ENCODE measurements at regions not wholly inside any gene's neighbourhood (a gene's known extent, or its start where the extent isn't known, plus 50 kb on each side); places are given as distances from the start of the nearest gene placed in this dataset.

DNA sequence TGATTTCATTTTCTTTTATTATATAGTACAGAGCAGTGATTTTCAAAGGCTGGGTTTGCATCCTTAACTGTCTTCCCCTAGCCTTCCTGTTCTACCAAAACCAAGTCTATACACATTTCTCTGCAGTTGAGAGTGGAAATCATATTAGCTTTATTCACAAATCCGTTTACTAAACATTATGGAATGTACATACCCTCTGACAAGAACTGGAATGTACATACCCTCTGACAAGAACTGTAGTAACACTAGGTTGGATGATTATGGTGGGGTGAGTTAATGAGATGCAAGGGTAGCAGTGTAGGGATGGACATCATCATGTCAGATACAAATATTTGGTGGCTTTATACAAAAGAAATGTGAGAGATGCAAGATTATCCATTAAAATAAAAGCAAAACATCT is 154.8 kb downstream of the CYB561 start:
- TF ChIP-seq CTCF (conservative IDR thresholded peaks at IDR 0.05; ENCODE audit: low read length) = no peak
- TF ChIP-seq EZH2phosphoT487 (IDR thresholded peaks at IDR 0.05; ENCODE audit: borderline replicate concordance) = no peak
